MM.1S (cell line): ENCODE measurements at regions not wholly inside any gene's neighbourhood (a gene's known extent, or its start where the extent isn't known, plus 50 kb on each side); places are given as distances from the start of the nearest gene placed in this dataset.

Experiments used
- EZH2 ChIP-seq: fragments of 300-600 bp; sonication (generic); optimal IDR thresholded peaks from 2 replicates; pipeline ENCODE3; 2017; ENCODE audit warnings: low read depth, mild to moderate bottlenecking, antibody characterized with exemption, low read length, mixed read lengths
- EZH2phosphoT487 ChIP-seq: fragments of 300-600 bp; sonication (generic); IDR thresholded peaks from 2 replicates; pipeline ENCODE4 v1.6.1; 2018; ENCODE audit warnings: antibody characterized with exemption, low read length
- TF ChIP-seq, protein P1 (sequence below): fragments of 300-600 bp; sonication (generic); IDR thresholded peaks from 2 replicates; pipeline ENCODE4 v1.5.1; 2016; ENCODE audit warnings: antibody characterized with exemption, low read length, mixed read lengths

- no peak for TF ChIP-seq EZH2phosphoT487
- no peak for TF ChIP-seq EZH2
- TF ChIP-seq, protein P1, sequence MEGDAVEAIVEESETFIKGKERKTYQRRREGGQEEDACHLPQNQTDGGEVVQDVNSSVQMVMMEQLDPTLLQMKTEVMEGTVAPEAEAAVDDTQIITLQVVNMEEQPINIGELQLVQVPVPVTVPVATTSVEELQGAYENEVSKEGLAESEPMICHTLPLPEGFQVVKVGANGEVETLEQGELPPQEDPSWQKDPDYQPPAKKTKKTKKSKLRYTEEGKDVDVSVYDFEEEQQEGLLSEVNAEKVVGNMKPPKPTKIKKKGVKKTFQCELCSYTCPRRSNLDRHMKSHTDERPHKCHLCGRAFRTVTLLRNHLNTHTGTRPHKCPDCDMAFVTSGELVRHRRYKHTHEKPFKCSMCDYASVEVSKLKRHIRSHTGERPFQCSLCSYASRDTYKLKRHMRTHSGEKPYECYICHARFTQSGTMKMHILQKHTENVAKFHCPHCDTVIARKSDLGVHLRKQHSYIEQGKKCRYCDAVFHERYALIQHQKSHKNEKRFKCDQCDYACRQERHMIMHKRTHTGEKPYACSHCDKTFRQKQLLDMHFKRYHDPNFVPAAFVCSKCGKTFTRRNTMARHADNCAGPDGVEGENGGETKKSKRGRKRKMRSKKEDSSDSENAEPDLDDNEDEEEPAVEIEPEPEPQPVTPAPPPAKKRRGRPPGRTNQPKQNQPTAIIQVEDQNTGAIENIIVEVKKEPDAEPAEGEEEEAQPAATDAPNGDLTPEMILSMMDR: no peak
Measured at GRCh38 chr16:35562471-35562870, 2103.1 kb downstream of the TP53TG3F start.
